Breast epithelium (tissue), 3 donors: ENCODE measurements at regions not wholly inside any gene's neighbourhood (a gene's known extent, or its start where the extent isn't known, plus 50 kb on each side); places are given as distances from the start of the nearest gene placed in this dataset.

ENCODE experiments used
- CTCF ChIP-seq, 3 donors: fragments of 450-650 bp; IDR thresholded peaks; one replicate each; pipeline ENCODE4 v1.5.1; 2016 to 2017; ENCODE audit warnings: antibody characterized with exemption in 3 of 3, mild to moderate bottlenecking in 3 of 3, moderate library complexity in 3 of 3
- POLR2A ChIP-seq: fragments of 450-650 bp; IDR thresholded peaks from one replicate; pipeline ENCODE4 v1.6.1; 2016; ENCODE audit warnings: antibody characterized with exemption, mild to moderate bottlenecking, moderate library complexity
- POLR2AphosphoS5 ChIP-seq, 3 donors: sonication (generic); formaldehyde crosslinking; IDR thresholded peaks; one replicate each; pipeline ENCODE4 v1.6.1; 2017; ENCODE audit warnings: antibody characterized with exemption in 3 of 3

GRCh38 chr7:46663025-46663424 is 742.0 kb upstream of the IGFBP3 start:
- TF ChIP-seq CTCF (IDR thresholded peaks at IDR 0.05): no peak
- TF ChIP-seq POLR2A: no peak
- no peak for TF ChIP-seq POLR2AphosphoS5 (IDR thresholded peaks at IDR 0.05)
